HK-2 (cell line): ENCODE measurements at regions not wholly inside any gene's neighbourhood (a gene's known extent, or its start where the extent isn't known, plus 50 kb on each side); places are given as distances from the start of the nearest gene placed in this dataset.
"Not testable (repeated sequence)": the region's sequence is repeated elsewhere in the genome, so short reads cannot be mapped to it uniquely, and the experiment has no call there.

Experiments used
- DNase-seq: peaks from one replicate; pipeline ENCODE4 v3.0.0-alpha.2; 2018; ENCODE audit not compliant: unreplicated experiment

DNA sequence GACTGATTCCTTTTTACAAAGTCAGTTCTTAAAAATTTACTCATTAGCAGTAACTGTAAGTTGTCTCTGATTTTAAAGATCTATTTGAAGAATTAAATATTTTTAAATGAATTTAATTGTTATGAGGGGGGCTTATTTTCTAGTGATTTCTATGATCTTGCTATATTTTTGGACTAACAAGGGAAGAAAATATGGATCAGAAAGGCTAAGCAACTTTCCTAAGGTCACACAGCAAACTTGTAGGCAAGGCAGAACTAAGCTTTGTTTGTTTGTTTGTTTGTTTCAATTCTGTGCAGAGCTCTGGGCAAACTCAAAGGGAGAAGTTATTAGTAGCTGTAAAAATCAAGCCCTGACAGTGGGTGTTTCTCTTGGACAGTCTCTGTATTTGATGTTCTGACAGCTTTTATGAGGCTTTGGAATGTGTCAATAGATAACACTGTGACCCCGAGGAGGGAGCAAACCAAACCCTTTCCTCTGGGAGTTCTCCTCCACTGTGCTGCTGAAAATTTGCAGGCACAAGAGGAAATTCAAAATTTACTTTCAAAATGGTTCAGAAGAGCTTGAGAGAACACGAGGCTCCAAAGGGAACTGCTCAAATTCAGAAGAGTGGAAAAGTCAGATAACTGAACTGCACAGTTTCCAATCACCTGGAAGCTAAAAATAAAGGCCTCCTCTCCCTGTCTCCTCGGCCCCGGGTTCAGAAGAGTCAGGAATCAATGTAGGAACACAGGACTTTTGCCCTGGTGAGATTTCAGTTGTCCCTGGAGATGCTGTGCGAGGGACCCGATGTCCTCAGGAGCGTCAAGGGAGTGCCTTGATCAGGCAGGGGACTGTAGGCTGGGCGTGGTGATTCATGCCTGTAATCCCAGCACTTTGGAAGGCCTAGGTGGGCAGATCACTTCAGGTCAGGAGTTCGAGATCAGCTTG, 325.7 kb downstream of the GATA3 start:
- DNase-seq, result no peak

DNA sequence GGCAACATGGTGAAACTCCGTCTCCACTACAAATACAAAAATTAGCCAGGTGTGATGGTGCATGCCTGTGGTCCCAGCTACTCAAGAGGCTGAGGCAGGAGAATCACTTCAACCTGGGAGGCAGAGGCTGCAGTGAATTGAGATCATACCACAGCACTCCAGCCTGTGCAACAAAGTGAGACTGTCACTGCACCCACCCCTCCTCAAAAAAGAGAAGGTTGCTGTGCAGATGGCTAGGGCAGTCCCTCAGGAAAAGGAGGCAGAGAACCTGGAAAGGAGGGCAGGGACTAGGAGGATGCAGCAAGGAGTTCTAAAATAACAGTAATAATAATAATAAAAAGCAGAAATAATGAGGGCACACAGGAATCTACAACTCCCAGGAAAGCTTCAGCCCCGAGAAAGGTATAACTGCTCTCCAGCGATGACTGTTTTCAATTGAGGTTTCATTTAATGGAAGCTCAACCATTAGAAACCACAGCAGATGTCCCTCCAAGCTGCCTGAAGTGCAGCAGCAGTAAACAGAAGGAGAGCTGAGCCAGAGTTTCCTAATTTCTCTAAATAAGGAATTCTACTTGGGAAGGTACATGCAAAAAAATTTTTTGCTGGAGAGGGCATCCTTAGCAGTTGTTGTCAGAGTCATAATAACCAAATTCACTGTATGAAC, 326.5 kb downstream of the GATA3 start:
- no peak for DNase-seq

DNA sequence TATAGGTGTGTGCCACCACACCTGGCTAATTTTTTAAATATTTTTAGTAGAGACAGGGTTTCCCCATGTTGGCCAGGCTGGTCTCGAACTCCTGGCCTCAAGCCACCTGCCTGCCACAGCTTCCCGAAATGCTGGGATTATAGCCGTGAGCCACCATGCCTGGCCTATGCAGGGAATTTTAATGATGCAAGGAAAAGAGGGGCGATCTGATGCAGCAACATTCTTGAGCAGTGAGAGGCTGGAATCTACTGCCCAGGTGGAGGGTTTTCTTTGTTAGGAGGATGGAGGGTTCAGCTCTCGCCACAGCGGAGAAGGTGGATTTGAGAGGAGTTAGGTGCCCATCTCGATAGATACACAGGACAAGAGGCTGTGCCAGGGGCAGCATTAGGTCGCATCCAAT, 332.3 kb downstream of the GATA3 start:
- DNase-seq, result no peak

DNA sequence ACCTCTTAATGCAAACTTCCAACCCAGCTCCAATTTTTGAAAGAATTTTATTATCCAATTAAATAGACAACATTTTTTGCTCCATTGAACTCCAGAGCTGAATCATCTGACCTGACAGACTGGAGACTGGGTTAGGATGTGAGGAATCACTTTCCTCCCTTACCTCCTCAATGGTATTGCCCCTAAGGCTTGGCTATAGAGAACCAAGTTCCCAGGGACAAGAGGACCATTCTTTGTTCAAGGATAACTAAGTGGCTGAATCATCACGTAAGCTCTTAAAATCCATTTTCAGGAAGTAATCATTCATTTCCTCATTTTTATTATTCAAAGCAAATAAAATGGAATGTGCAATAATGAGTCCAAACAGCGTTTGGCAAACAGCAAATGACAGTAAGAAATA, 335.1 kb downstream of the GATA3 start:
- no peak for DNase-seq

DNA sequence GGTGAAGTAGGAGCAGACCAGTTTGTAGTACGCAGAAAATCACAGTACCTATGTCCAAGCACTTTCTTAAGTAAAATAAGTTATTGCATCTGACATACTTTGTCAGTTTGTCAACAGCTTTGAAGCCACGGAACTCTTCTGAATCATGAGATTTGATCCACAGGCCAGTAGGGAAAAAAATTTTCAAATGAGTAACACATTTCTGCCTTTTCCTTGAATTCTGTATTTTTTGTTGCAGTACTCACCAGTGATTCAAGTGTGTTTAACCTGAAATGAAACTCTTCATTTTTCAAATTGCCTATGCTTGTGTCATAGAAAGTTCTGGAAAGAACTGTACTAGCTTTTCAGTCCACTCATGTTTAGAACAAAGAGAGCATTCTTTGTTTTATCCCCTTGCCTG, 337.7 kb downstream of the GATA3 start:
- no peak for DNase-seq

DNA sequence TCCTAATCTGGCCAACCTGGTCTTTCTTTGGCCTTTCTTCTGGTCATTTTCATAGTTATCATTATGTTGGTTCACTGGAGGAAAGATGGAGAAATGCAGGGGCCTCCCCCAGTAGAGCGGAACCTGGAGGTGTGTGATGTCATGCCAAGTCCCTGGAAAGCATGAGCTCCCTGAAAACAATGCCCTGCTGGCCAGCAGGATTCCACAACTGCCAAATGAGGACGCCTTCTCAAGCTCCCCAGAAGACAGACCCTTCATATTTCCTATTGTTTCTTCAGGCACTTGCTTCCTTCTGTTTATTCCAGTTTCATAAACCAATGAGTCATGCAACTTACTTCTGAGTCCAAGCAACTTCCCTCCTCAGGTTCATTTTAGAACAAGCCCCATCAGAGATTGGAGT, 339.0 kb downstream of the GATA3 start:
- DNase-seq, result no peak

DNA sequence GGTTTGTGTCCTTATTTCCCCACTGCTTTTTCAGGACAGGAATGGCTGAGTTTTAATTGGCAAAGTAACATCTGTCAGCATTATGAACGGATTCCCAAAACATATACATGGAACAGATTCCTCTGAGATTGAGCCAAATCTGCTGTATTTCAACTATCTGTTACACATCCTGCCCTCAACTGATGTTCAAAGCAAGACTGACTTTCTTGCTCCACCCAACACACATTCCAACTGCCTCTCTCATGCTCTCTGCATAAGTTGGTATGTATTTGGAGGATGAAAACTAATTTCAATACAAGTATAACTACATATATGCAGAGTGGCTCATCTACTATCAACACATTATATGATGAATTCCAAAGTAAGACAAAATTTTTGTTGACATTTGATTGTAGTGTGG, 342.2 kb downstream of the GATA3 start:
- DNase-seq, result no peak

DNA sequence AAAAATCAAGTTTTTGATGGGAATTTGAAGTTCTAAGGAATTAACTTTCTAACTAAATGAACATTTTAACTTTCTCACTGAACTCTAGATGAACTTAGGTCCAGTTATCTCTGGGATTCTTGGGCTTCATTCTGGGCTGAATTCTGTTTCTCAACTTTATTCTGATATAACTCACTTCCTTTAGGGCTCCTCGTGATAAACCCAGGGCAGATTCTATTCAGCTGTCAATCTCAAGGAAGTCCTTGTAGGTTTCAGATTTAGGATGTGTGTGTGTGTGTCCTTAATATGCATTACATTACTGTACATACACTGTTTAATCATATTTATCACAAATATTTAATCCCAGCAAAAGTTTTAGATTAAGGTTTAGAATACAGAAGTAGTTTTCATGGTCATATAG, 344.3 kb downstream of the GATA3 start:
- DNase-seq, result no peak

DNA sequence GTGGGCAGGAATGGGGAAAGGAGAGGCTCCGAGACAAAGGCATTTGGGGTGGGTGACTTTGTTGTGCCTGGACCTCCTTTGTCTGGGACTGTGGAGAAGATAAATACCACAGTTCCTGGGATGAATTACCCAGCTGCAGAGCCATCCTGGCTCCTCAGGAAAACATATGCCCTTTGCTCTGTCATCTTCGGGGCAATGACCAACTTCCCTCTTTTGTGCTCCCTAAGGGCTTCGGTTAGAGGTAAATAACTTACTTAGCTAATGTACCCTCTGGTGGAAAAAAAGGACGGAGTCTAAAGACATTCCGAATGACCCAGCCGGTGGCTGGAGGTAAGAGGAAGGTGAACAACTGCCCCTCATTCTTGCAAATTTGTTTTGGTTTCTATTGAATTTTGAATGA, 345.7 kb downstream of the GATA3 start:
- DNase-seq, result no peak

DNA sequence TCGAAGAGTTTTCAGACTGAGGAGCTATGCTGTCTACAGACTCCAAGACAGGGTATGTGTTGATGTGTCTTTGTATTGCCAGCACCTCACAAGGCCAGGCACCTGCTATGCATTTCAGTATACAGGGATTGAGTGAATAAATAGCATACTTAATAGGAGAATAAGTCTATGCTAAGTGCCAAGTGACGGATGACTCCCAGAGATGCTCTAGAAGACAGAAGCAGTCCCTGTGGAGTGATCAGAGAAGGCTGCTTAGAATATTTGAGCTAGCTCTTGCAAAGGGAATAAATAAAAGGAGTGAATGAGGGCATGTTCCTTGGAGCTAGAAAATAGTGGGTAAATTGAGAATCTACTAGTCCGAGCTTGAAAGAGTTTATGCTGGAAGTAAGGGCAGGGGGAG, 346.4 kb downstream of the GATA3 start:
- DNase-seq, result no peak

DNA sequence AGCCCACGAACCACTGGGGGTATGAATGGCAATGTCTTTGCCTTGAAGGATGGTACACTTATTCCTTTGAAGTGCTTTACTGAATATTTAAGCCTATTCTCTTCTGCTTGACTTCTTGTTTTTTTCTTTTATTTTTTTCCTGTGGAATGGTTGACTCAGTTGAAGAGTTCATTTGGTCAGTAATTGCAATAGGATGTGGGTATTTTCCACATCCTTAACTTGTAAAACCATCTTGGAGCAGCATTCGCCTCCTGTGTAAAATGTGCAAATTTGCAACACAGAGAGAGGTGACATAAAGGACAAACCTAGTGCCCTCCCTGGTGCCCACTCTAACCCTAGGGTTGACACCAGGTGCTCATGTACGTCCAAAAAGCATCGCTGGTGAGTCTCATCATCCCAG, 347.0 kb downstream of the GATA3 start:
- DNase-seq, result no peak

DNA sequence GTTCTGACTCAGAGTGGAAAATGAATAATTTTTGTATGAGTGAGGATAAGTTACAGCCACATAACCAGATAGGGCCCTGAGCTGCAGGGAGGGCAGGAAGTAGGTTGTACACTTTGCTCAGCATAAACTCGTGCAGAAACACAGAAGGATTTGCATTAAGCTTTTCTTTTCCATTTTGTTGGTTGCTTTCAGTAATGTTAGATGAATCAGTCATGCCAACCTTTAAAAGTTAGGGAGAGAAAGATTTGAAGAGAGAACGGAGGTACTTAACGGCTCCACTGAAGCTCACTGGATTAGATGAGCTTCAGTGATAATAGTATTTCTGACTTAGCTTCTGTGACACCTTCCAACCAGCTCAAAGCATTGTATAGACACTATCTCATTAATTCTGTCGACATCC, 348.1 kb downstream of the GATA3 start:
- DNase-seq, result no peak

DNA sequence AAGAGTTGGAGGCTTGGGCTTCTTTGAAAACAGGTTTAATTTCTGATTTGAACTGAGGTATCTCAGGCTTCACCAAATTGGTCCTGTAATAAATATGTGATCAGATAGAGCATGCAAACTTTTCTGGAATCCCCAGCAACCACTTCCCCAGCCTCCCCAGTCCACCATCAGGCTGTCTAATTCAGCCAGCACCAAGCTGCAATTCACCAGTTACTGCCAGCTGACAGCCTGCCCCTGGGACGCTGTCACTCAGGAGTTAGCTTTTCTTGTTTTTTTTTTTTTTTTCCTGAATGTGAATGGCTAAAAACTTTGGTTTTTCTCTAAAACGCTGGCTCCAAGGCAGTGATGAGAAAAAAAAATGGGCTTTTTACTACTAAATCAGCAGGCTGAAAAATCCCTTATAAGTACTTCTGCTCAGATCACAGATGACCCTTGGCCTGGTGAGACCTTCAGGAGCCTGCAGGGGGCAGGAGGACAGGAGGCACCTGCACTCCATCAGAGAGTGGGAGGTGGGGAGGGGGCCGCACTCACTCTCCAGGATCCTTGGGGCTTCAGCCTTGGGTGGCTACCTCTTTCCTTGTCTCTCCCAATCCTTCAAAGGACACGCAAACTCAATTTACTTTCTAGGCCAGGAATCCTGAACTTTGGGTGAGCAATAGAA, 349.4 kb downstream of the GATA3 start:
- DNase-seq, result no peak

DNA sequence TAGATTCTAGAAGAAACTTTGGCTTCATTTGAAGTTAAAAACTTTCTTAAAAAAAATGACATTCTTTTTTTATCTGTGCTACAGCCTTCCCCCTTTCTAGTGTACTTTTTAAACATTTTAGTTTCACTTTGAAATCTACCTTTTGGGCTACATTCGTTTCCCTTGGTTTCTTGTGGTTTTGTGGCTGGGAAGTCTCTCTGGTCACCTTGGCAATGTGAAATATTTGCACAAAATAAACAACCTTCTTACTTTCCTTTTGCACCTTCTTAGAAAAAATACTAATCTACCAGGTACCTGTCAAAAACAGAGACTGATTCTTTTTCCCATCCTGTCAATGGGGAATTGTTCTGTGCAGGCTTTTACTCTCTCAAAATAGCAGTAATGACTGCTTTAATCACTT, 350.2 kb downstream of the GATA3 start:
- DNase-seq, result no peak

DNA sequence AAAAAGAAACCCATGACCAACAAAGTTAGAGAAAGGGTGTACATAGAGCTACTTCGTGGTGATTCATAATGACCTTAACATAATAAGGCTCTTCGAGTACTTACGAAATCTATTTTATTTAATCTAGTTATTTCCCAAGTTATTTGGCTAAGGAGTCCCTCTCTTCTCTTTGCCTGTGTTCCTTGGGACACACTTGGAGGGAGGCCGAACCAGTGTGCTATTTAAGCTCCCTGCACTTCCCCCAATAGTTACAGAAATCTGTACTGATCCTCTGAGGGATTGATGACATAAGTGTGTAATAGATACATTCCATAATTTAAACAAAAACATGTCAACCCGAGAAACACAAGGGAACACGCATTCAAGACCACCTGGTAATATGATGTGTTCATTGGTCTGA, 351.1 kb downstream of the GATA3 start:
- DNase-seq, result no peak

DNA sequence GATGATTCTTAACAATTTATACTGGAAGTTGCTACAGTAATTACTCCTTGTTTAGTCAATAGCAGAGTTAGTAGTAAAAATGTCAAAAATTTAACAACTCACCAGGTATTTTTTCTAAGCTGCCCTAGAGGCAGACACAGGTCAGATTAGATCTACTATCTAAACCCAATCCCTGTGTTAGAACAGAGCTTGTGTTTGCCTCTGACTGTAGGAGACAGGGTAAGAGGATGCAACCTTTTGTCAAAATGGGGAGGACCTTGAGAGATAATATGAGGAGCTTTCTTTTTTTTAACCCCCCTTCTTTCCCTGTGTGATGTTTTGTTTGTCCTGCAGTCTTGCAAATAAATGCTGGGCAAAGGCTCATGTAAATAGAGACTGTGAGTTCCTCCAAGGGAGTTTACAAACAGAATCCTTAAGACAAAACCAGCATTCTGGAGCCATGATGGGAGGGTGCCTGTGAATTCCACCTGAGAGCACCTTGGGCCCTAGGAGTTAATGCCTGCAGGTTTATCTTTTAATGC, 353.1 kb downstream of the GATA3 start:
- DNase-seq, result no peak

DNA sequence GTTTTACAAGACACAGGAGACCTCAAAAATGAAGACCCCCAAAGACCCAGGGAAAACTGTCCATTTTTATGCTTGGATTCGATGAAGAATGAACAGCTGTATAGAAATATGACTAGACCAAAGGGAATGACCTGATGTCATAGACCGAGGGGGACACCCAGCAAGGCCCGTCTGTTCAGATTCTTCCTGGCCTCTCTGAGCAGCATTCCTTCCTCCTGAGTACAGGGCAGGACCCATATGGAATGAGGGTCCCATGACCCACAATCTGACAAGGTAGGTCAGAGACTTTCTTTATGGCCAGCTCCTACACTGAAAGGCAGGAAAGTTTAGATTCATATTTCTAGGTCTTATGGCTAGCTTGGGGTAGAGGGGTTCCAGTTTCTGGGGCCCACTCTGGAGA, 356.0 kb downstream of the GATA3 start:
- no peak for DNase-seq

DNA sequence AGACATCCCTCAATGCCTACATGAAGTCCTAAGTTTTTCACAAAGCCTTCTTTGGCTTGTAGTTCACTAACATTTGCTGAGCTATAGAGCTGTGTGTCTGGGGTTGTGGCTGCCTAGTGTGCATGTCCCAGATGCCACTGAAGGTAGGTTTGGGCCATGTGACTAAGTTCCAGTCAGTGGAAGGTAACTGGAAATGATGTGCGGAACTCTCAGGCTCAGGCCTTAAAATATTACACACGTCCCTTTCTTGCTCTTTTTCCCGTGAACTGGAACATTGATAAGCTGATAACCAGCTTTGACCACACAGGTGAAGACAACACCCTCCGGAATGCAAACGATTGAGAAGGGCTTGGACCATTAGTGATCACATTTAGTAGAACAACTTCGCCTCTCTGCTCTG, 358.1 kb downstream of the GATA3 start:
- no peak for DNase-seq

DNA sequence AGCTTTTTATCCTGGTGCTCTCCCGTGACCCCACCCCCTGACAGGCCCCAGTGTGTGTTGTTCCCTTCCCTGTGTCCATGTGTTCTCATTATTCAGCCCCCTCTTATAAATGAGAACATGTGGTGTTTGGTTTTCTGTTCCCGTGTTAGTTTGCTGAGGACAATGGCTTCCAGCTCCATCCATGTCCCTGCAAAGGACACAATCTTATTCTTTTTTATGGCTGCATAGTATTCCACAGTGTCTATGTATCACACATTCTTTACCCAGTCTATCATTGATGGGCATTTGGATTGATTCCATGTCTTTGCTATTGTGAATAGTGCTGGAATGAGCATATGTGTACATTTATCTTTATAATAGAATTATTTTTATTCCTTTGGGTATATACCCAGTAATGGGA, 360.5 kb downstream of the GATA3 start:
- DNase-seq, result not testable (repeated sequence)

DNA sequence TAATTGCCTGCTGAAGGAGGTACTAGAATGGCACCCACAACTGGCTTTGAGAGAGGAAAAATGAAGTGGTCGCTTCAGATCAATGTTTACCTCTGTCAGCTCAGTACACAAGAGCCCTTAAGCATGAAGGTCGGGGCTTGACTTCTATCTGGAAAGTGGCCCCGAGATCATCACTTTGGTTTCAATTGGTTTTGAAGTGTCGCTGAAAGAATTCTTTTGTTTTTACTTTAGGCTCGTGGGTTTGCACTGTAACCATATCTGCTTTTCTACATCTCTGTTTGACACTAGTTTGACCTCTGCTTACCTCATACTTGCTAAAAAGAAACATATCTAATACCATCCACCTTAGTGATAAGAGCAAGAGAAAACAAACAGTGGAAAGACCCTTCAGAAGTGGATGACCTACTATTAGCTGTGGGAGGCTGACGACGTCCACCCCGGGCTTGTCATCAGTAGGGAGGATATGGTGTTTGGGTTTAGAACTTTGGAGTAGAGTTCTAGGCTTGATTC, 361.8 kb downstream of the GATA3 start:
- DNase-seq, result no peak

DNA sequence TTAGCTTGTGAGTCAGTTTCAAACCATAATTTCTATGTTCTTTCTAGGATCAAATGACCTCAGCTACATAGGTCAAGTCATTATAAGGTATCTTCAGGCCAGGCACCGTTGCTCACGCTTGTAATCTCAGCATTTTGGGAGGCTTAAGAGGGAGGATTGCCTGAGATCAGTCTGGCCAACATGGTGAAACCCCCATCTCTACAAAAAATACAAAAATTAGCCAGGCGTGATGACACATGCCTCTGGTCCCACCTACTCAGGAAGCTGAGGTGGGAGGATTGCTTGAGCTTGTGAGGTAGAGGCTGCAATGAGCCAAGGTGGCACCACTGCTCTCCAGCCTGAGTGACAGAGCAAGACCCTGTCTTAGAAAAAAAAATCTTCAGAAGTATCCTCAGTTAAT, 362.3 kb downstream of the GATA3 start:
- no peak for DNase-seq

DNA sequence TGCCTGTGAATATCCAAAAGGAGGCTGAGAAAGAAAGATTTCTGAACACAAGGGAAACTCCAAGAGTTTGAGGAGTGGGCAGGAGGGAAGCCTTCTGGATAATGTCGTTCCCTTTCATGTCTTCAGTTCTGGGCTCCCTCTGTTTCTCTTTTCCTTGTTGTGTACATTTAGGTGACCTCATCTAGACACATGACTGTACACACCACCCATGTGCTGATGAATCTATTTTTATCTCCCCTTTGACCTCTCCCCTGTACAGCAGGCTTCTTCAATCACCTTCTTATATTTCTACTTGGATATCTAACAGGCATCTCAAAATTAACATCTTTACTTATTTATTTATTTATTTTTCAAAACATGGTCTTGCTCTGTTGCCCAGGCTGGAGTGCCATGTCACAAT, 363.1 kb downstream of the GATA3 start:
- DNase-seq, result no peak

DNA sequence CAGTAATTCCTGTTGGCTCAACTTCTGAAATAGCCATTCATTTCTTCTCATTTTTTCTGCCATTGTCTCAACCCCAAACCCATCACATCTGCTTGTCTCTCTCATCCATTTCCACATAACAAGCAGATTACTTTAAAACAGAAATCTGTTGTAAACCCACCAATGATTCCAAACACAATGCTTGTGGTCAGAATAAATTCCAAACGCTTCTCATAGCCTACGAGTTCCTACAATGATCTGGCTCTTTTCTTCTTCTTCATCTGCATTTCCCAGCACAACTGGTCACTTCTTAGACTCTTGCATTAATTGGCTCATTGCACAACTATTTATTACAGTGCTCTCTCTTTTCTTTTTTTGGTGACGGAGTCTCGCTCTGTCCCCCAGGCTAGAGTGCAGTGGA, 364.1 kb downstream of the GATA3 start:
- DNase-seq, result no peak
